C4-2B (cell line): ENCODE measurements at regions not wholly inside any gene's neighbourhood (a gene's known extent, or its start where the extent isn't known, plus 50 kb on each side); places are given as distances from the start of the nearest gene placed in this dataset.

ENCODE experiments used
- ZFX ChIP-seq: fragments of 450-650 bp; IDR thresholded peaks from 2 replicates; pipeline ENCODE4 v1.6.1; 2017
- TF ChIP-seq, protein P1 (sequence below): fragments of 450-650 bp; conservative IDR thresholded peaks from 2 replicates; pipeline ENCODE4 v1.5.1; 2017; ENCODE audit warnings: mild to moderate bottlenecking

DNA sequence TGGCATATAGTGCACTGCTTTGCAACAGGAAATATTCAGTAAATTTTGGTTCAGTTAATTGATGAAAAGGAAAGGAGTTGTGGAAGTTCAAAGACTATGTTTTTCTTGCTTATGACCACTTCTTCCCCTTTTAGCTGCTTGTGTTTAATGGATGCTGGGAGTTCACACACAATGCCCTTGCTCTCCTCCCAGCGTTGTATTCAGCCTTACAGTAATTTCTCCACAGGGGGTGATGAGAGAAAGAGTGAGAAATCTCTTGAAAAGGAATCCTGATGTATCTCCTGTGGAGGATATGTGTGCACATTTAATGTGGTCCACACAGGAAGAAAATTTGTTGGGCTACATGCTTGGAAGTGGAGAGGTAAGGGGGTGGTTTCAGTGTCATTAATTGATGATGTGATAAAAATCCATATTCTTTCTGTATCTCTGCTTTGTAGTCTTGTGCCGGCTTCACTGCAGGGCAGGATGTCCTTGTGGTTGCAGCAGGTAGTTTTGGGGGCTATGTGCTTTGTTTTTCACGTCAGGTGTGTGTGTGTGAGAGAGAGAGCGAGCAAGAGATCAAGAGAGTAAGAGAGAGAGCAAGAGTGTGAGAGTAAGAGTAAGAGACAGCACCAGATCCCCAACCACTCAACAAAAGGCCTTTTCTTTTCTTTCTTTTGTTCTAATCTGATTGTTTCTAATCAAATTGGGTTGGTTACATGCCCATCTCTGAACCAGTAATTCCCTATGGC lies 204.4 kb downstream of the RWDD3 start:
- TF ChIP-seq, protein P1, sequence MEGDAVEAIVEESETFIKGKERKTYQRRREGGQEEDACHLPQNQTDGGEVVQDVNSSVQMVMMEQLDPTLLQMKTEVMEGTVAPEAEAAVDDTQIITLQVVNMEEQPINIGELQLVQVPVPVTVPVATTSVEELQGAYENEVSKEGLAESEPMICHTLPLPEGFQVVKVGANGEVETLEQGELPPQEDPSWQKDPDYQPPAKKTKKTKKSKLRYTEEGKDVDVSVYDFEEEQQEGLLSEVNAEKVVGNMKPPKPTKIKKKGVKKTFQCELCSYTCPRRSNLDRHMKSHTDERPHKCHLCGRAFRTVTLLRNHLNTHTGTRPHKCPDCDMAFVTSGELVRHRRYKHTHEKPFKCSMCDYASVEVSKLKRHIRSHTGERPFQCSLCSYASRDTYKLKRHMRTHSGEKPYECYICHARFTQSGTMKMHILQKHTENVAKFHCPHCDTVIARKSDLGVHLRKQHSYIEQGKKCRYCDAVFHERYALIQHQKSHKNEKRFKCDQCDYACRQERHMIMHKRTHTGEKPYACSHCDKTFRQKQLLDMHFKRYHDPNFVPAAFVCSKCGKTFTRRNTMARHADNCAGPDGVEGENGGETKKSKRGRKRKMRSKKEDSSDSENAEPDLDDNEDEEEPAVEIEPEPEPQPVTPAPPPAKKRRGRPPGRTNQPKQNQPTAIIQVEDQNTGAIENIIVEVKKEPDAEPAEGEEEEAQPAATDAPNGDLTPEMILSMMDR: no peak
- TF ChIP-seq ZFX: no peak
